ENCODE measurements at regions not wholly inside any gene's neighbourhood (a gene's known extent, or its start where the extent isn't known, plus 50 kb on each side); places are given as distances from the start of the nearest gene placed in this dataset.
"Not testable (repeated sequence)": the region's sequence is repeated elsewhere in the genome, so short reads cannot be mapped to it uniquely, and the experiment has no call there.

GRCh38 chr5:23103566-23103965 lies 250.4 kb upstream of the CDH12 start:
- ChIA-PET POLR2A (ENCODE audit: unreplicated experiment) (no interaction called here), CTCF (no interaction called here)
- DNase-seq (no peak), ATAC-seq (no peak)
- no peaks in the 10 kb centered on the region for H3K4me1 ChIP-seq (ENCODE audit: insufficient read depth, low read length)
- H3K9me3 ChIP-seq (ENCODE audit: low read length): no peaks in the 10 kb centered on the region
- H4K20me1 ChIP-seq (ENCODE audit: low read length): no peaks in the 10 kb centered on the region
- no peak overlapping the region for H3K9ac ChIP-seq (ENCODE audit: low read length)
- no peaks in the 10 kb centered on the region for H3K9me2 ChIP-seq (replicated peaks; ENCODE audit: low read length)
- no peak overlapping the region for H3K4me3 ChIP-seq (ENCODE audit: low read length)
- no peak overlapping the region for H3K27ac ChIP-seq (ENCODE audit: low read length)
- TF ChIP-seq EZH2phosphoT487 (IDR thresholded peaks at IDR 0.05; ENCODE audit: borderline replicate concordance, low read length) (no peak), EZH2 (IDR thresholded peaks at IDR 0.05; ENCODE audit: low read length, unreplicated experiment) (no peak), CTCF (conservative IDR thresholded peaks at IDR 0.05; ENCODE audit: low read depth, low read length) (no peak)
- no peaks in the 10 kb centered on the region for H3K27me3 ChIP-seq (ENCODE audit: low read length)
- H2AFZ ChIP-seq (ENCODE audit: low read length): no peak overlapping the region
- no peaks in the 10 kb centered on the region for H3K79me2 ChIP-seq (ENCODE audit: low read length)
- H3K4me2 ChIP-seq (ENCODE audit: low read length): no peak overlapping the region
- no peaks in the 10 kb centered on the region for H3F3A ChIP-seq (ENCODE audit: low read length, unreplicated experiment)
- H3K36me3 ChIP-seq (ENCODE audit: low read depth, low read length): no peaks in the 10 kb centered on the region
- no TSS peak for BruUV-seq (replicated peaks)
- intact Hi-C loops (cut with micrococcal nuclease): no loop called here

GRCh38 chr5:23095418-23095817 lies 242.3 kb upstream of the CDH12 start:
- H3K4me1 ChIP-seq (ENCODE audit: insufficient read depth, low read length); H3K4me3 ChIP-seq (ENCODE audit: low read length); H3K79me2 ChIP-seq (ENCODE audit: low read length); H3K9me2 ChIP-seq (replicated peaks; ENCODE audit: low read length); H3K36me3 ChIP-seq (ENCODE audit: low read depth, low read length); H3K27me3 ChIP-seq (ENCODE audit: low read length); DNase-seq; BruUV-seq (replicated peaks); CTCF ChIA-PET; H3K4me2 ChIP-seq (ENCODE audit: low read length); H4K20me1 ChIP-seq (ENCODE audit: low read length); H3K9ac ChIP-seq (ENCODE audit: low read length); ATAC-seq; H3K9me3 ChIP-seq (ENCODE audit: low read length); POLR2A ChIA-PET (ENCODE audit: unreplicated experiment); H2AFZ ChIP-seq (ENCODE audit: low read length); intact Hi-C loops (cut with micrococcal nuclease); H3K27ac ChIP-seq (ENCODE audit: low read length); H3F3A ChIP-seq (ENCODE audit: low read length, unreplicated experiment): not testable (repeated sequence)

GRCh38 chr5:23089286-23089685 lies 236.1 kb upstream of the CDH12 start:
- Histone ChIP-seq H3K36me3 (ENCODE audit: low read depth, low read length) (no peaks in the 10 kb centered on the region), H3K9me3 (ENCODE audit: low read length) (no peaks in the 10 kb centered on the region), H4K20me1 (ENCODE audit: low read length) (no peaks in the 10 kb centered on the region), H3K27ac (ENCODE audit: low read length) (no peak overlapping the region), H3K4me3 (ENCODE audit: low read length) (no peak overlapping the region), H3K9ac (ENCODE audit: low read length) (no peak overlapping the region), H3F3A (ENCODE audit: low read length, unreplicated experiment) (no peaks in the 10 kb centered on the region), H3K79me2 (ENCODE audit: low read length) (no peaks in the 10 kb centered on the region), H3K4me1 (ENCODE audit: insufficient read depth, low read length) (no peaks in the 10 kb centered on the region), H3K27me3 (ENCODE audit: low read length) (peaks cover 8% of the 10 kb centered on the region; the same call in 1 of the 2 replicates), H3K4me2 (ENCODE audit: low read length) (no peak overlapping the region), H2AFZ (ENCODE audit: low read length) (no peak overlapping the region), H3K9me2 (replicated peaks; ENCODE audit: low read length) (no peaks in the 10 kb centered on the region)
- ChIA-PET CTCF (no interaction called here), POLR2A (ENCODE audit: unreplicated experiment) (no interaction called here)
- intact Hi-C loops (cut with micrococcal nuclease): no loop called here
- DNase-seq (no peak), ATAC-seq (no peak)
- BruUV-seq (replicated peaks): no TSS peak
- no peak for TF ChIP-seq EZH2 (IDR thresholded peaks at IDR 0.05; ENCODE audit: low read length, unreplicated experiment)

GRCh38 chr5:23084815-23085214 lies 231.7 kb upstream of the CDH12 start:
- no peak for DNase-seq
- Histone ChIP-seq H4K20me1 (ENCODE audit: low read length) (no peaks in the 10 kb centered on the region), H3K27ac (ENCODE audit: low read length) (no peak overlapping the region), H3K4me2 (ENCODE audit: low read length) (no peak overlapping the region), H3K4me1 (ENCODE audit: insufficient read depth, low read length) (no peaks in the 10 kb centered on the region), H3F3A (ENCODE audit: low read length, unreplicated experiment) (no peaks in the 10 kb centered on the region), H3K79me2 (ENCODE audit: low read length) (no peaks in the 10 kb centered on the region), H3K9ac (ENCODE audit: low read length) (no peak overlapping the region), H3K9me3 (ENCODE audit: low read length) (no peaks in the 10 kb centered on the region), H3K9me2 (replicated peaks; ENCODE audit: low read length) (no peaks in the 10 kb centered on the region), H2AFZ (ENCODE audit: low read length) (no peak overlapping the region), H3K27me3 (ENCODE audit: low read length) (no peaks in the 10 kb centered on the region), H3K4me3 (ENCODE audit: low read length) (no peak overlapping the region), H3K36me3 (ENCODE audit: low read depth, low read length) (no peaks in the 10 kb centered on the region)
- ATAC-seq: no peak
- TF ChIP-seq CTCF (conservative IDR thresholded peaks at IDR 0.05; ENCODE audit: low read depth, low read length) (no peak), EZH2phosphoT487 (IDR thresholded peaks at IDR 0.05; ENCODE audit: borderline replicate concordance, low read length) (no peak), EZH2 (IDR thresholded peaks at IDR 0.05; ENCODE audit: low read length, unreplicated experiment) (no peak)
- ChIA-PET CTCF (no interaction called here), POLR2A (ENCODE audit: unreplicated experiment) (no interaction called here)
- no TSS peak for BruUV-seq (replicated peaks)
- intact Hi-C loops (cut with micrococcal nuclease): no loop called here

Data from PC-3 (cell line).